IMR-90 (cell line): ENCODE measurements at regions not wholly inside any gene's neighbourhood (a gene's known extent, or its start where the extent isn't known, plus 50 kb on each side); places are given as distances from the start of the nearest gene placed in this dataset.

Experiments
- ATAC-seq: fragments of 200-7000 bp; cut with Tn5 transposase; 2 replicates; pipeline ENCODE4 v1.9.1; 2020; ENCODE audit warnings: low read depth, mild to moderate bottlenecking, moderate library complexity
- BruUV-seq: library from RNA; stranded (reverse); fragments of 400-500 nt; replicated peaks from 2 replicates; lab custom pipeline; 2021; lab: Mats Ljungman, UMichigan
- CTCF ChIA-PET: fragments of 300-600 bp; formaldehyde crosslinking; extraction: SDS; loops from one replicate; lab custom pipeline; 2021; ENCODE audit warnings: antibody characterized with exemption; lab: Yijun Ruan, JAX
- POLR2A ChIA-PET: fragments of 300-600 bp; sonication (Branson Sonifier 250); formaldehyde crosslinking; loops from one replicate; lab custom pipeline; 2022; ENCODE audit warnings: antibody characterized with exemption; ENCODE audit not compliant: unreplicated experiment; lab: Charles Lee
- DNase-seq: peaks from one replicate; pipeline ENCODE4 v3.0.0; 2013
- H2AFZ ChIP-seq: replicated peaks from 2 replicates; pipeline ENCODE3; 2013; ENCODE audit warnings: low read length, mild to moderate bottlenecking; ENCODE audit not compliant: poor library complexity
- H2AK5ac ChIP-seq: 2 replicates; pipeline ENCODE4 v1.6.1; 2013; ENCODE audit warnings: low read depth, low read length, inconsistent platforms
- H2AK9ac ChIP-seq: replicated peaks from 2 replicates; pipeline ENCODE3; 2013; ENCODE audit warnings: mild to moderate bottlenecking, low read depth, low read length, moderate library complexity; ENCODE audit not compliant: poor library complexity
- H2BK120ac ChIP-seq: 2 replicates; pipeline ENCODE4 v1.6.1; 2013; ENCODE audit warnings: low read depth, low read length, inconsistent platforms
- H2BK15ac ChIP-seq: 3 replicates; pipeline ENCODE4 v1.6.1; 2013; ENCODE audit warnings: low read depth, low read length, inconsistent platforms
- H2BK20ac ChIP-seq: 2 replicates; pipeline ENCODE4 v1.6.1; 2013; ENCODE audit warnings: low read depth, mild to moderate bottlenecking, inconsistent platforms, low read length, moderate library complexity
- H2BK5ac ChIP-seq: 2 replicates; pipeline ENCODE4 v1.6.1; 2013; ENCODE audit warnings: mild to moderate bottlenecking, low read depth, low read length, inconsistent platforms; ENCODE audit not compliant: poor library complexity, severe bottlenecking
- H3K14ac ChIP-seq: replicated peaks from 2 replicates; pipeline ENCODE4 v1.6.1; 2013; ENCODE audit warnings: low read depth, low read length, inconsistent platforms
- H3K18ac ChIP-seq: 2 replicates; pipeline ENCODE4 v1.6.1; 2013; ENCODE audit warnings: low read depth, low read length, control low read depth
- H3K23ac ChIP-seq: 2 replicates; pipeline ENCODE4 v1.6.1; 2013; ENCODE audit warnings: low read depth, low read length, inconsistent platforms
- H3K27ac ChIP-seq: 2 replicates; pipeline ENCODE4 v1.5.1; 2013; ENCODE audit warnings: mild to moderate bottlenecking, control low read depth, low read length; ENCODE audit not compliant: insufficient read depth
- H3K27me3 ChIP-seq: 2 replicates; pipeline ENCODE4 v1.6.1; 2013; ENCODE audit warnings: low read length; ENCODE audit not compliant: control insufficient read depth, insufficient read depth
- H3K36me3 ChIP-seq: 2 replicates; pipeline ENCODE4 v1.6.1; 2013; ENCODE audit warnings: low read length, mixed read lengths; ENCODE audit not compliant: control insufficient read depth, insufficient read depth
- H3K4ac ChIP-seq: 2 replicates; pipeline ENCODE4 v1.6.1; 2013; ENCODE audit warnings: low read depth, low read length, inconsistent platforms
- H3K4me1 ChIP-seq: 2 replicates; pipeline ENCODE4 v1.6.1; 2013; ENCODE audit warnings: low read length, mixed read lengths; ENCODE audit not compliant: control insufficient read depth, insufficient read depth
- H3K4me2 ChIP-seq: 2 replicates; pipeline ENCODE4 v1.6.1; 2013; ENCODE audit warnings: low read depth, mild to moderate bottlenecking, control low read depth, low read length, moderate library complexity
- H3K4me3 ChIP-seq: 2 replicates; pipeline ENCODE4 v1.5.1; 2013; ENCODE audit warnings: low read depth, mild to moderate bottlenecking, control low read depth, low read length, moderate library complexity; ENCODE audit not compliant: insufficient read depth
- H3K56ac ChIP-seq: 2 replicates; pipeline ENCODE4 v1.6.1; 2013; ENCODE audit warnings: low read length, inconsistent platforms; ENCODE audit not compliant: insufficient read depth; ENCODE audit errors: extremely low read depth
- H3K79me1 ChIP-seq, 2 experiments: 2 replicates each; pipeline ENCODE4 v1.6.1; 2013; ENCODE audit warnings: low read length in 2 of 2, inconsistent platforms in 1 of 2, low read depth in 1 of 2
- H3K9ac ChIP-seq: 2 replicates; pipeline ENCODE4 v1.6.1; 2013; ENCODE audit warnings: low read depth, low read length, control low read depth
- H3K9me1 ChIP-seq: 2 replicates; pipeline ENCODE4 v1.6.1; 2013; ENCODE audit warnings: low read length, inconsistent platforms; ENCODE audit not compliant: insufficient read depth
- H3K9me3 ChIP-seq: 2 replicates; pipeline ENCODE4 v1.6.1; 2013; ENCODE audit warnings: low read length; ENCODE audit not compliant: control insufficient read depth, insufficient read depth
- H4K20me1 ChIP-seq: 2 replicates; pipeline ENCODE4 v1.6.1; 2013; ENCODE audit warnings: low read length, inconsistent platforms; ENCODE audit not compliant: insufficient read depth
- H4K5ac ChIP-seq: 2 replicates; pipeline ENCODE4 v1.6.1; 2013; ENCODE audit warnings: mild to moderate bottlenecking, low read depth, low read length, control low read depth
- H4K8ac ChIP-seq, 2 experiments: 2 replicates each; pipeline ENCODE4 v1.6.1; 2013; ENCODE audit warnings: low read depth in 2 of 2, low read length in 2 of 2, control low read depth in 1 of 2, inconsistent platforms in 1 of 2
- H4K91ac ChIP-seq: 2 replicates; pipeline ENCODE4 v1.6.1; 2013; ENCODE audit warnings: low read depth, low read length, inconsistent platforms; ENCODE audit not compliant: insufficient read depth
- BHLHE40 ChIP-seq: fragments of 150-350 bp; IDR thresholded peaks from 2 replicates; pipeline ENCODE4 v1.6.1; 2016; ENCODE audit warnings: mild to moderate bottlenecking, low read depth, low read length
- CEBPB ChIP-seq: IDR thresholded peaks from 2 replicates; pipeline ENCODE4 v1.6.1; 2012; ENCODE audit warnings: low read depth, low read length, improper control_type of control experiment
- FOS ChIP-seq: fragments of 150-350 bp; IDR thresholded peaks from 2 replicates; pipeline ENCODE4 v1.6.1; 2016; ENCODE audit warnings: low read depth, low read length
- MAFK ChIP-seq: IDR thresholded peaks from 2 replicates; pipeline ENCODE4 v1.6.1; 2012; ENCODE audit warnings: low read depth, low read length, improper control_type of control experiment
- RAD21 ChIP-seq: IDR thresholded peaks from 2 replicates; pipeline ENCODE4 v1.6.1; 2012; ENCODE audit warnings: low read length, improper control_type of control experiment
- RCOR1 ChIP-seq: IDR thresholded peaks from 2 replicates; pipeline ENCODE4 v1.6.1; 2012; ENCODE audit warnings: mild to moderate bottlenecking, low read length, improper control_type of control experiment; ENCODE audit not compliant: insufficient replicate concordance
- dilution Hi-C: fragments of 300-500 bp; cut with HindIII; formaldehyde crosslinking; loops from one replicate; pipeline ENCODE4 v1.14.3; 2018; ENCODE audit warnings: low sequenced_read_pairs; ENCODE audit not compliant: unreplicated experiment
- in situ Hi-C: fragments of 300-500 bp; cut with MboI; formaldehyde crosslinking; loops from 3 replicates; pipeline ENCODE4 v1.14.3; 2019; ENCODE audit warnings: low sequenced_read_pairs, inconsistent platforms, mixed read lengths
- intact Hi-C: fragments of 100-400 bp; cut with micrococcal nuclease; formaldehyde crosslinking; loops from 2 replicates; pipeline ENCODE4 v1.10.0; 2022

DNA sequence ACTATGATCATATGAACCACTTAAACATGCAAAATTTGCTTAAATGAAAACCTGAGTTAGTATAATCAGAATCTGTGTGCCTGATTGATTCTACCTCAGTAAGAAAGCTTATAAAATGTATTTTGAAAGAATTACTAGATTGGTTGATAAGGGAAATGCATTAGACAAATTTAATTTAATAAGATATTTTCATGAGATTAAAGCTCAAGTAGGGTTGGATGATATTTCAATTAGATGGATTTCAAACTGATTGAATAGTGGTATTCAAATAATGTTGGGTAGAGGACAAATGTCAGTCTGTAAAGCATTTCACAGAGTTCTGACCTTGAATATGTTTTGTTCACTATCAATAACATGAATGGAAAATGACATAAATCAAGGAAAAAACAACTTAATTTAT lies 780.4 kb upstream of the ALCAM start:
- no peak for ATAC-seq
- CTCF ChIA-PET = no interaction called here
- intact Hi-C loops = no loop called here

More for the DNA sequence above, 780.4 kb upstream of the ALCAM start:
- no peak overlapping the region for H3K23ac ChIP-seq
- TF ChIP-seq MAFK (no peak), CEBPB (no peak), BHLHE40 (no peak), RCOR1 (no peak), FOS (no peak), RAD21 (no peak)
- H2BK20ac ChIP-seq = no peak overlapping the region
- no peaks in the 10 kb centered on the region for H3K27me3 ChIP-seq
- no peak overlapping the region for H2BK15ac ChIP-seq
- no peak overlapping the region for H3K4ac ChIP-seq
- no peak overlapping the region for H4K8ac ChIP-seq
- no peak for DNase-seq
- BruUV-seq = no TSS peak
- no peak overlapping the region for H2AK5ac ChIP-seq
- H3K4me3 ChIP-seq = no peak overlapping the region
- H4K20me1 ChIP-seq = no peaks in the 10 kb centered on the region
- no peak overlapping the region for H4K5ac ChIP-seq
- H3K36me3 ChIP-seq = no peaks in the 10 kb centered on the region
- in situ Hi-C loops (no loop called here), dilution Hi-C loops (no loop called here)
- no peak overlapping the region for H3K4me2 ChIP-seq
- no peak overlapping the region for H3K27ac ChIP-seq
- H3K79me1 ChIP-seq = no peaks in the 10 kb centered on the region
- H3K14ac ChIP-seq = no peak overlapping the region
- no peak overlapping the region for H2AK9ac ChIP-seq
- no peaks in the 10 kb centered on the region for H3K4me1 ChIP-seq
- no peaks in the 10 kb centered on the region for H3K9me3 ChIP-seq
- POLR2A ChIA-PET = no interaction called here
- no peak overlapping the region for H2BK5ac ChIP-seq
- H3K9me1 ChIP-seq = no peaks in the 10 kb centered on the region
- H3K56ac ChIP-seq = no peak overlapping the region
- H2AFZ ChIP-seq = no peak overlapping the region
- H3K9ac ChIP-seq = no peak overlapping the region
- no peak overlapping the region for H2BK120ac ChIP-seq
- no peak overlapping the region for H4K91ac ChIP-seq
- H3K18ac ChIP-seq = no peak overlapping the region
